HT-29 (cell line): ENCODE measurements at regions not wholly inside any gene's neighbourhood (a gene's known extent, or its start where the extent isn't known, plus 50 kb on each side); places are given as distances from the start of the nearest gene placed in this dataset.
A peak's percentile ranks its signal among the peaks of the same experiment; 100 is the strongest.
"Not testable (repeated sequence)": the region's sequence is repeated elsewhere in the genome, so short reads cannot be mapped to it uniquely, and the experiment has no call there.

ENCODE experiments used
- DNase-seq: peaks from one replicate; pipeline ENCODE4 v3.0.0-alpha.2; 2015; ENCODE audit warnings: low spot score

- DNase-seq: no peak
Observed at GRCh38 chr13:38283346-38283745, 66.3 kb upstream of the UFM1 start.

GRCh38 chr13:38265132-38265497 lies 84.5 kb upstream of the UFM1 start:
- no peak for DNase-seq

- DNase-seq: no peak
Observed at GRCh38 chr13:38264363-38265131, 85.1 kb upstream of the UFM1 start.

- DNase-seq: no peak
Observed at GRCh38 chr13:38262211-38262610, 87.4 kb upstream of the UFM1 start.

GRCh38 chr13:38255600-38255999 lies 94.1 kb upstream of the UFM1 start:
- DNase-seq: no peak

- no peak for DNase-seq
Observed at GRCh38 chr13:38239874-38240273, 109.8 kb upstream of the UFM1 start.

GRCh38 chr13:38228322-38228721 lies 121.3 kb upstream of the UFM1 start:
- DNase-seq: no peak

GRCh38 chr13:38226496-38226895 lies 123.2 kb upstream of the UFM1 start:
- DNase-seq: no peak

GRCh38 chr13:38223089-38223488 lies 126.6 kb upstream of the UFM1 start:
- peak; percentile 36 for DNase-seq

GRCh38 chr13:38221120-38221519 lies 128.5 kb upstream of the UFM1 start:
- not testable (repeated sequence) for DNase-seq

- DNase-seq: no peak
Observed at GRCh38 chr13:38216181-38216580, 133.5 kb upstream of the UFM1 start.

- no peak for DNase-seq
Observed at GRCh38 chr13:38213314-38213713, 136.3 kb upstream of the UFM1 start.

GRCh38 chr13:38210928-38211596 lies 138.6 kb upstream of the UFM1 start:
- no peak for DNase-seq

GRCh38 chr13:38204556-38204955 lies 145.1 kb upstream of the UFM1 start:
- no peak for DNase-seq

GRCh38 chr13:38202740-38203139 lies 146.9 kb upstream of the UFM1 start:
- DNase-seq: peak; percentile 46

- DNase-seq: no peak
Observed at GRCh38 chr13:38191016-38191415, 158.6 kb upstream of the UFM1 start.

GRCh38 chr13:38180670-38181069 lies 169.0 kb upstream of the UFM1 start:
- DNase-seq: no peak

GRCh38 chr13:38180126-38180525 lies 169.5 kb upstream of the UFM1 start:
- no peak for DNase-seq

- DNase-seq: no peak
Observed at GRCh38 chr13:38176664-38177063, 173.0 kb upstream of the UFM1 start.

- DNase-seq: peak; percentile 16
Observed at GRCh38 chr13:38173403-38173802, 176.2 kb upstream of the UFM1 start.

GRCh38 chr13:38167164-38167822 lies 182.4 kb upstream of the UFM1 start:
- DNase-seq: no peak

GRCh38 chr13:38166116-38166515 lies 183.5 kb upstream of the UFM1 start:
- DNase-seq: no peak

GRCh38 chr13:38160131-38160530 lies 189.5 kb upstream of the UFM1 start:
- DNase-seq: no peak
